ENCODE measurements at regions not wholly inside any gene's neighbourhood (a gene's known extent, or its start where the extent isn't known, plus 50 kb on each side); places are given as distances from the start of the nearest gene placed in this dataset.

DNA sequence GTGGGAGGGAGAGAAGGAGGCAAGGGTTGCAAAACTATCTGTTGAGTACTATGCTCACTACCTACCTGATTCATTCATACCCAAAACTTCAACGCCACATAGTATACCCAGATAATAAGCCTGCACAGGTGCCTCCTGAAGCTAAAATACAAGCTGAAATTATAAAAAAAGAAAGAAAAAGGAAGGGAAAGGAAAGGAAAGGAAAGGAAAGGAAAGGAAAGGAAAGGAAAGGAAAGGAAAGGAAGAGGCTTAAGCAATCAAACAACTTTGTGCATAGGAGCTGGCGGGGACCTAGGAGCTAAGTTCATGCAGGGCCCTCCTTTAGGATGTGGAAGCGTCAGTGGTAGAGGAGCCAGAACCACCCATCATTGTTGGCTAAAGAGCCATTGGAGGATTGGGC lies 108.9 kb upstream of the SYNDIG1 start:
- Histone ChIP-seq H3K9me3 (ENCODE audit: control extremely low read depth in 1 of 3, control insufficient read depth in 2 of 3, insufficient read depth in 1 of 3, low read length in 2 of 3) (peaks cover 0 to 14% (median 6%) of the 10 kb centered on the region in 3 donors), H3K9ac (ENCODE audit: low read length) (no peak overlapping the region), H3K36me3 (replicated peaks in 1 of 2; ENCODE audit: control extremely low read depth in 1 of 2, control insufficient read depth in 1 of 2, extremely low read depth in 1 of 2, insufficient read depth in 2 of 2, low read length in 1 of 2) (no peaks in the 10 kb centered on the region), H3K79me2 (ENCODE audit: control insufficient read depth, insufficient read depth, low read length) (no peaks in the 10 kb centered on the region), H3K27me3 (replicated peaks in 1 of 4; ENCODE audit: control extremely low read depth in 1 of 4, control insufficient read depth in 3 of 4, insufficient read depth in 4 of 4, low read length in 3 of 4) (no peaks in the 10 kb centered on the region), H3K27ac (ENCODE audit: low read length in 2 of 2) (no peak overlapping the region), H2AFZ (ENCODE audit: insufficient read depth, low read depth, low read length, poor library complexity, severe bottlenecking) (no peak overlapping the region), H3K4me3 (ENCODE audit: control extremely low read depth in 1 of 5, extremely low read depth in 1 of 5, insufficient read depth in 1 of 5, low read depth in 2 of 5, low read length in 4 of 5) (no peak overlapping the region), H3K4me1 (ENCODE audit: control insufficient read depth in 2 of 2, insufficient read depth in 2 of 2, low read length in 2 of 2) (no peaks in the 10 kb centered on the region), H4K20me1 (ENCODE audit: control insufficient read depth, insufficient read depth, low read length, poor library complexity, severe bottlenecking) (no peaks in the 10 kb centered on the region), H3K4me2 (replicated peaks; ENCODE audit: low read depth, low read length, poor library complexity, severe bottlenecking) (no peak overlapping the region)
- Mint-ChIP-seq H3K4me3 (no peak overlapping the region), H3K27me3 (peaks cover 6% of the 10 kb centered on the region), H3K27ac (no peak overlapping the region), H3K4me1 (no peaks in the 10 kb centered on the region), H3K9me3 (ENCODE audit: insufficient read depth) (peaks cover 2% of the 10 kb centered on the region)
- CTCF ChIA-PET = interaction anchor here (0.6 kb wide), 1 partner anchor 1380 kb away, joined by 3 read pairs; no protein-coding TSS in a partner anchor
- POLR2A ChIA-PET = no interaction called here
- ATAC-seq (ENCODE audit: low read depth) (no peak), DNase-seq (no peak)
- 100% methylated on average over 2 of the region's 3 CpGs for WGBS (ENCODE audit: insufficient coverage)
- intact Hi-C loops (cut with micrococcal nuclease) = no loop called here
- TF ChIP-seq, protein P1, sequence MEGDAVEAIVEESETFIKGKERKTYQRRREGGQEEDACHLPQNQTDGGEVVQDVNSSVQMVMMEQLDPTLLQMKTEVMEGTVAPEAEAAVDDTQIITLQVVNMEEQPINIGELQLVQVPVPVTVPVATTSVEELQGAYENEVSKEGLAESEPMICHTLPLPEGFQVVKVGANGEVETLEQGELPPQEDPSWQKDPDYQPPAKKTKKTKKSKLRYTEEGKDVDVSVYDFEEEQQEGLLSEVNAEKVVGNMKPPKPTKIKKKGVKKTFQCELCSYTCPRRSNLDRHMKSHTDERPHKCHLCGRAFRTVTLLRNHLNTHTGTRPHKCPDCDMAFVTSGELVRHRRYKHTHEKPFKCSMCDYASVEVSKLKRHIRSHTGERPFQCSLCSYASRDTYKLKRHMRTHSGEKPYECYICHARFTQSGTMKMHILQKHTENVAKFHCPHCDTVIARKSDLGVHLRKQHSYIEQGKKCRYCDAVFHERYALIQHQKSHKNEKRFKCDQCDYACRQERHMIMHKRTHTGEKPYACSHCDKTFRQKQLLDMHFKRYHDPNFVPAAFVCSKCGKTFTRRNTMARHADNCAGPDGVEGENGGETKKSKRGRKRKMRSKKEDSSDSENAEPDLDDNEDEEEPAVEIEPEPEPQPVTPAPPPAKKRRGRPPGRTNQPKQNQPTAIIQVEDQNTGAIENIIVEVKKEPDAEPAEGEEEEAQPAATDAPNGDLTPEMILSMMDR (IDR thresholded peaks at IDR 0.05) = no peak
- no peak for TF ChIP-seq EZH2 (IDR thresholded peaks at IDR 0.05; ENCODE audit: borderline replicate concordance, insufficient read depth, low read depth, low read length, poor library complexity, severe bottlenecking)

DNA sequence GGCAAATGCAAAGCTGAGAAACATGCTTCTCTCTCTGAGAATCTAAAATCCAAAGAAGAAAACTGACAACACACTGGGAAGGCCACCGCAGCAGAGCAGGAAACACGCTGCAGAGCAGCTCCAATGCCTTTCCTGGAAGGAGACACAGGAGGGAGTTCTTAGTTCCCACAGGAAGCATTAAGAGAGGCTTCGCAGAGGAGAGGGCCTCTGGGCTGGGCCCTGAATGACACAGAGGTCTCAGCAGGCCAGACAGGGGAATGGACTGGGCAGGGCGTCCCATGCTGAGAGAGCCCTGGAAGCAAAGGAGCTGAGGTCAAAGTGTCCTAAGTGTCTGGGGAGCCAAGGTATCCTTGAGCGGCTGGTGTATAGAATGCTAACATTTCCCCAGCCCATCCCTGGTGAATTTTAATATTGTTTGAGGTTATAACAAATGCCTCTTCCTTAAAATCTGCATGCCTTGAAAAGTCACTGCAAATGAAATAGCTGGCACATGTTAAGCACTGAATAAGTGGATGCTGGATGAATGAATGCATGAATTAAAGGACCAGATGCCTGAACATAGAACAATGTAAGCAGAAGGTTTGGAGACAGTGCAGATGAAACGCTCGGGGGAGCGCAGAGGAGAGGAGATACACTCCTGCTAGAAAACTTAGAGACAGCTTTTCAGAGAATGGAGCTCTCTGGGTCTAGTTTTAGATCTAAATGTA lies 110.0 kb upstream of the SYNDIG1 start:
- Histone ChIP-seq H3K27ac (ENCODE audit: low read length in 2 of 2) (no peak overlapping the region), H3K4me1 (ENCODE audit: control insufficient read depth in 2 of 2, insufficient read depth in 2 of 2, low read length in 2 of 2) (no peaks in the 10 kb centered on the region), H3K36me3 (replicated peaks in 1 of 2; ENCODE audit: control extremely low read depth in 1 of 2, control insufficient read depth in 1 of 2, extremely low read depth in 1 of 2, insufficient read depth in 2 of 2, low read length in 1 of 2) (no peaks in the 10 kb centered on the region), H3K27me3 (replicated peaks in 1 of 4; ENCODE audit: control extremely low read depth in 1 of 4, control insufficient read depth in 3 of 4, insufficient read depth in 4 of 4, low read length in 3 of 4) (no peaks in the 10 kb centered on the region), H3K4me3 (ENCODE audit: control extremely low read depth in 1 of 5, extremely low read depth in 1 of 5, insufficient read depth in 1 of 5, low read depth in 2 of 5, low read length in 4 of 5) (no peak overlapping the region), H3K9me3 (ENCODE audit: control extremely low read depth in 1 of 3, control insufficient read depth in 2 of 3, insufficient read depth in 1 of 3, low read length in 2 of 3) (peaks cover 0 to 14% (median 6%) of the 10 kb centered on the region in 3 donors), H3K9ac (ENCODE audit: low read length) (no peak overlapping the region), H3K79me2 (ENCODE audit: control insufficient read depth, insufficient read depth, low read length) (no peaks in the 10 kb centered on the region), H2AFZ (ENCODE audit: insufficient read depth, low read depth, low read length, poor library complexity, severe bottlenecking) (no peak overlapping the region), H4K20me1 (ENCODE audit: control insufficient read depth, insufficient read depth, low read length, poor library complexity, severe bottlenecking) (no peaks in the 10 kb centered on the region), H3K4me2 (replicated peaks; ENCODE audit: low read depth, low read length, poor library complexity, severe bottlenecking) (no peak overlapping the region)
- DNase-seq = no peak
- POLR2A ChIA-PET = no interaction called here
- no peak for TF ChIP-seq EZH2 (IDR thresholded peaks at IDR 0.05; ENCODE audit: borderline replicate concordance, insufficient read depth, low read depth, low read length, poor library complexity, severe bottlenecking)
- TF ChIP-seq, protein P1 (IDR thresholded peaks at IDR 0.05) = no peak
- Mint-ChIP-seq H3K4me3 (no peak overlapping the region), H3K4me1 (no peaks in the 10 kb centered on the region), H3K27ac (no peak overlapping the region), H3K27me3 (peaks cover 6% of the 10 kb centered on the region), H3K9me3 (ENCODE audit: insufficient read depth) (peaks cover 2% of the 10 kb centered on the region)
- CTCF ChIA-PET = interaction anchor here (0.6 kb wide), 1 partner anchor 338 kb away, joined by 3 read pairs; no protein-coding TSS in a partner anchor
- ATAC-seq (ENCODE audit: low read depth) = no peak
- WGBS (ENCODE audit: insufficient coverage) = 81% methylated on average over 7 of the region's 8 CpGs
- intact Hi-C loops (cut with micrococcal nuclease) = no loop called here
